ENCODE measurements at regions not wholly inside any gene's neighbourhood (a gene's known extent, or its start where the extent isn't known, plus 50 kb on each side); places are given as distances from the start of the nearest gene placed in this dataset.

DNA sequence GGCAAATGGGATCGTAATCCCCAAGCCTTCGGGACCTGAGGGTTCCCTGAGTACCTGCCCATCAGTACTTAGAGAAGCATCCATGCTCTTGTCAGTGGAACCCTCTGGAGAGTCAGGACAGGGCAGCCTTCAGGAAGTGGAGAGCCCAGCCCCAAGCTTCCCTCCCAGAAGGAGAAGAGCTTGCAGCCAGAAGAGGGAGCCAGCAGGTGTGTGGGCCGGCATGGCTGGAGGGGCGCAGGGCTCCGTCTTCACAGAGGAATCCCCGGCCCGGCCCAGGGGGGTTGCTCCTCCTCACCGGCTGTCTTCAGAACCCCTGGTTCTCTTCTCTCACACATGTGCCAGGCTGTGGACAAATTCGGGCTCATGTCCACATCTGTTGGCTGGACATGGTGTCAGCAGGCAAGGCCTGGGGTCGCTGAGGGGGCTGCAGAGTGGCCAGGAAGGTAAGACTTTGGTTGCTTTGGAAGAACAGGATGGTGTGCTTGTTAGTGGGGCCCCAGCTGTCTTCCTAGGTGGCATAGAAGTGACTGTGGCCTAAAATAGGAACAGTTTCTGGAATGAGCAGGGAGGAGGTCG, 58.9 kb upstream of the RXRA start:
- TF ChIP-seq ARHGAP35 (IDR thresholded peaks at IDR 0.05; ENCODE audit: partially characterized antibody) (no peak), STAT5B (CRISPR knock-in tag; IDR thresholded peaks at IDR 0.05) (no peak), TBL1XR1 (IDR thresholded peaks at IDR 0.05; ENCODE audit: low read length in 2 of 2) (no peak), POLR2AphosphoS5 (IDR thresholded peaks at IDR 0.05; ENCODE audit: control insufficient read depth, insufficient read depth, low read depth, low read length) (no peak)
- TF ChIP-seq, protein P1, sequence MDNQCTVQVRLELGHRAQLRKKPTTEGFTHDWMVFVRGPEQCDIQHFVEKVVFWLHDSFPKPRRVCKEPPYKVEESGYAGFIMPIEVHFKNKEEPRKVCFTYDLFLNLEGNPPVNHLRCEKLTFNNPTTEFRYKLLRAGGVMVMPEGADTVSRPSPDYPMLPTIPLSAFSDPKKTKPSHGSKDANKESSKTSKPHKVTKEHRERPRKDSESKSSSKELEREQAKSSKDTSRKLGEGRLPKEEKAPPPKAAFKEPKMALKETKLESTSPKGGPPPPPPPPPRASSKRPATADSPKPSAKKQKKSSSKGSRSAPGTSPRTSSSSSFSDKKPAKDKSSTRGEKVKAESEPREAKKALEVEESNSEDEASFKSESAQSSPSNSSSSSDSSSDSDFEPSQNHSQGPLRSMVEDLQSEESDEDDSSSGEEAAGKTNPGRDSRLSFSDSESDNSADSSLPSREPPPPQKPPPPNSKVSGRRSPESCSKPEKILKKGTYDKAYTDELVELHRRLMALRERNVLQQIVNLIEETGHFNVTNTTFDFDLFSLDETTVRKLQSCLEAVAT (IDR thresholded peaks at IDR 0.05) = no peak
- TF ChIP-seq, protein P2, sequence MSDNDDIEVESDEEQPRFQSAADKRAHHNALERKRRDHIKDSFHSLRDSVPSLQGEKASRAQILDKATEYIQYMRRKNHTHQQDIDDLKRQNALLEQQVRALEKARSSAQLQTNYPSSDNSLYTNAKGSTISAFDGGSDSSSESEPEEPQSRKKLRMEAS (CRISPR knock-in tag; IDR thresholded peaks at IDR 0.05) = no peak
